NCI-H1417 treated with DMSO at 0.1 percent for 48 hours (cell line): ENCODE measurements at regions not wholly inside any gene's neighbourhood (a gene's known extent, or its start where the extent isn't known, plus 50 kb on each side); places are given as distances from the start of the nearest gene placed in this dataset.
"Not testable (repeated sequence)": the region's sequence is repeated elsewhere in the genome, so short reads cannot be mapped to it uniquely, and the experiment has no call there.

Experiments
- DNase-seq: peaks from one replicate; lab custom pipeline; 2025; lab: John Stamatoyannopoulos, UW

- DNase-seq, result not testable (repeated sequence)
Measured at GRCh38 chr6:27826612-27826985, 85.6 kb downstream of the OR2B2 start.

DNA sequence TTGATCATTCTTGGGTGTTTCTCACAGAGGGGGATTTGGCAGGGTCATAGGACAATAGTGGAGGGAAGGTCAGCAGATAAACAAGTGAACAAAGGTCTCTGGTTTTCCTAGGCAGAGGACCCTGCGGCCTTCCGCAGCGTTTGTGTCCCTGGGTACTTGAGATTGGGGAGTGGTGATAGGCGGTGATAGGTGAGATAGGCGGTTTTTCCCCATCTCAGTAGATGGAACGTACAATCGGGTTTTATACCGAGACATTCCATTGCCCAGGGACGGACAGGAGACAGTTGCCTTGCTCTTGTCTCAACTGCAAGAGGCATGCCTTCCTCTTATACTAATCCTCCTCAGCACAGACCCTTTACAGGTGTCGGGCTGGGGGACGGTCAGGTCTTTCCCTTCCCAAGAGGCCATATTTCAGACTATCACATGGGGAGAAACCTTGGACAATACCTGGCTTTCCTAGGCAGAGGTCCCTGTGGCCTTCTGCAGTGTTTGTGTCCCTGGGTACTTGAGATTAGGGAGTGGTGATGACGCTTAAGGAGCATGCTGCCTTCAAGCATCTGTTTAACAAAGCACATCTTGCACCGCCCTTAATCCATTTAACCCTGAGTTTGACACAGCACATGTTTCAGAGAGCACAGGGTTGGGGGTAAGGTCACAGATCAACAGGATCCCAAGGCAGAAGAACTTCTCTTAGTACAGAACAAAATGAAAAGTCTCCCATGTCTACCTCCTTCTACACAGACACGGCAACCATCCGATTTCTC lies 86.2 kb downstream of the OR2B2 start:
- not testable (repeated sequence) for DNase-seq

DNA sequence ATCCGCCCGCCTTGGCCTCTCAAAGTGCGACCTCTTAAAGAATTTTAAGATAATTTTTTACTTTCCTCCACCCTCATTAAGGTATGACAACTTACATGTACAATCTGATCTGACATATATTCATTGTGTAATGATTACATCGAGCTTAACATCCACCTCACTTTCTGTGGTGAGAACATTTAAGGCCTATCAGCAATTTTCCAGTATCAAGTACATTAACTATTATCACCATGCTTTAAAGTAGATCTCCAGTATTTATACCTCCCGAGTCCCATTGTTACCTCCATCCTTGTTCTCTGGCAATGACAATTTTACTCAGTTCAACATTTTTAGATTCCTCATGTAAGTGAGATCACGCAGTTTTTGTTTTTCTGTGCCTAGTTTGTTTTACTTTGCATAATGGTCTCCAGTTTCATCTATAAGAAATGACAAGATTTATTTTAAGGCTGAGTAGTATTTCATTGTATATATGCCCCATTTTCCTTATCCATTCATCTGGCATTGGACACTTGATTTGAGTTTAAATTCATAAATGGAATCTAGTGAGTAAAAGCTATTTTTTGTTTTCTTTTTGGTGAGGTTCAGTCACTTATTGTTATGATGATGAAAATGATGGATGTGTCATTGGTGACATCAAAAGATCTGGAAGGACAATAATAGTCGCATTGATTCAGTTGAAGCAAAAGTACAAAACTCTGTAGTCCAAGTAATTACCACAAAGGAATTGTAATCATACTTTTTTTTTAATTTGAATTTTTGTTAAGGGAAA lies 87.0 kb downstream of the OR2B2 start:
- DNase-seq, result no peak

- DNase-seq, result not testable (repeated sequence)
Measured at GRCh38 chr6:27824211-27825024, 87.8 kb downstream of the OR2B2 start.

DNA sequence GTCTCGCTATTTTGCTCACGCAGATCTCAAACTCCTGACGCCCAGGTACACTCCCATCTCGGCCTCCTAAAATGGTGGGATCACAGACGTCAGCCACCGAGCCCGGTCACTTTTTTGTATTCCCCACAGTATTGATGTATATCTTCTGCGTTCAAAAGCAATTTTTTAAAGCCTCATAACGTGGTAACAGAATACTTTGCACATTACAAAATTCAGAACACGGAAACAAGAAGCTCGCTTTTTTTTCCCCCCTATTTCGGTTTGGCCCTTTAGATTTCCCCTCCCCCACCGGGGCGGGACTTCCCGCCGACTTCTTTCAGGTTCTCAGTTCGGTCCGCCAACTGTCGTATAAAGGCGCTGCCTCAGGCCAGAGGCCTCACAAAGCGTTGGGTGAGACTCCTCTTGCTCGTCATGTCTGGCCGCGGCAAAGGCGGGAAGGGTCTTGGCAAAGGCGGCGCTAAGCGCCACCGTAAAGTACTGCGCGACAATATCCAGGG lies 88.4 kb downstream of the OR2B2 start:
- not testable (repeated sequence) for DNase-seq

- no peak for DNase-seq
Measured at GRCh38 chr6:27816906-27817305, 95.3 kb downstream of the OR2B2 start.

- DNase-seq, result no peak
Measured at GRCh38 chr6:27814665-27815424, 97.4 kb downstream of the OR2B2 start.

DNA sequence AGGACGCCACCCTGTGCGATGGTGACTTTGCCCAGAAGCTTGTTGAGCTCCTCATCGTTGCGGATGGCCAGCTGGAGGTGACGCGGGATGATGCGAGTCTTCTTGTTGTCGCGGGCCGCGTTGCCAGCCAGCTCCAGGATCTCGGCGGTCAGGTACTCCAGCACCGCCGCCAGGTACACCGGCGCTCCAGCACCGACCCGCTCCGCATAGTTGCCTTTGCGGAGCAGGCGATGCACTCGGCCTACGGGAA lies 97.9 kb downstream of the OR2B2 start:
- DNase-seq, result not testable (repeated sequence)

DNA sequence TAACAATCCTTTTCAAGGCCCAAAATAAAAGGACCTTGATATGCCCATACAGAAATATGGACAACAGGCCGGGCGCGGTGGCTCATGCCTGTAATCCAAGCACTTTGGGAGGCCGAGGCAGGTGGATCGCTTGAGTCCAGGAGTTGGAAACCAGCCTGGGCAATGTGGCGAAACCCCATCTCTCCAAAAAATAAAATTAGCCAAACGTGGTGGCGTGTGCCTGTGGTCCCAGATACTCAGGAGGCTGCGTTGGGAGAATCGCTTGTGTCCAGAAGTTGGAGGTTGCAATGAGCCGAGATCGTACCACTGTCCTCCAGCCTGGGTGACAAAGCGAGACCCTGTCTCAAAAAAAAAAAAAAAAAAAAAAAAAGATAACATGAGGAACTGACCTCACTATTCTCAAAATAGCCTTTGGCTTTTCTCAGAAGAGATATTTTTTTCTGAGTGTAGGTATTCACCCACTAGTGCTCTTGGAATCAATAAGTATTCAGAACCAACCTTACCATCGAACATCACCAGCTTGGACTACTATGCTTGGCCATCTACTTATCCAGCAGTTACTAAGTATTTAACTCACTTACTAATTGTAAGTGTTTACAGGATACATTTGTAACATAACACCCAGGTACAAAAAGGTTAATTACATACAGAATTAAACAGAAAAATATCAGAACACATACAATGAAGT lies 99.2 kb downstream of the OR2B2 start:
- no peak for DNase-seq

DNA sequence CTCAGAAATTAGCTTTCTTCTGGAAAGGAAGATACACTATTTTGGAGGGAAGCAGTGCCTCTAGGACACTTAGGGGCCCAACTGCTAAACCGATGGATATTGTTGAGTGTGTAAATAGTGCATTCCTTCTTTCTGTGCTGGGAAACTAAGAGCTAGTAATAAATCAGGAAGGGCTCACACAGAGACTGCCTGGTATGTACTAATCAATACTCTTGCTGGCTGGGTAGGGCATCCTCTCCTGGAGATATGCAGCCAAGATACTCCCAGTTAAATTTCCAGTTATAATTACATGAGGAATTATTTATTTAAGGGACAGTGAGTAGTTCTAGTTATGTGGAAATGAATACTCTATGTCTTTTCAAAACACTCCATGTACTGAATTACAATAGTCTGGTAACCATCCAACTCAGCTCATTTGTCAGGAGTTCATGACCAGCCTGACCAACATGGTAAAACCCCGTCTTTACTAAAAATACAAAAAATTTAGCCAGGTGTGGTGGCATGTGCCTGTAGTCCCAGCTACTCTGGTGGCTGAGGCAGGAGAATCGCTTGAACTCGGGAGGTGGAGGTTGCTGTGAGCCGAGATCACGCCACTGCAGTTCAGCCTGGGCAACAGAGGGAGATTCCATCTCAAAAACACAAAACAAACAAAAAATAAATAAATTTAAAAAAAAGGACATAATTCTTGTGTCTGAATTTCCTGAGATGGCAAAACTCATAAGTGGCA lies 100.0 kb downstream of the OR2B2 start:
- no peak for DNase-seq

DNA sequence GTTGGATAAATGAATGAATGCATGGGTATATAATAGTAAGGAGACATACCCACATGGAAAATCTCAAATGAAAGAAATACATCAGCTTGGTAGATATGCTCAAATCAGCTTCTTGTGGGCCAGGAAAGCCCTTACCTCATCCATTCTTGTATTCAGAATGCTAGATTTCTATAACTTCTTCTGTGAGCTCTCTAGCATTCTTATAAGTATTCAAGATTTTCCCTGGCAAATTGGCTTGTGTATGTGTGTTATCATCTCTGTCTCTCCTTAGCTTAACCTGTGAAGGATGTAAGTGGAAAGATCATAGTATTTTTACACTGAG lies 100.8 kb downstream of the OR2B2 start:
- no peak for DNase-seq

- DNase-seq, result no peak
Measured at GRCh38 chr6:27810768-27811450, 101.3 kb downstream of the OR2B2 start.

GRCh38 chr6:27809939-27810767 lies 102.0 kb downstream of the OR2B2 start:
- DNase-seq, result peak; percentile 93

DNA sequence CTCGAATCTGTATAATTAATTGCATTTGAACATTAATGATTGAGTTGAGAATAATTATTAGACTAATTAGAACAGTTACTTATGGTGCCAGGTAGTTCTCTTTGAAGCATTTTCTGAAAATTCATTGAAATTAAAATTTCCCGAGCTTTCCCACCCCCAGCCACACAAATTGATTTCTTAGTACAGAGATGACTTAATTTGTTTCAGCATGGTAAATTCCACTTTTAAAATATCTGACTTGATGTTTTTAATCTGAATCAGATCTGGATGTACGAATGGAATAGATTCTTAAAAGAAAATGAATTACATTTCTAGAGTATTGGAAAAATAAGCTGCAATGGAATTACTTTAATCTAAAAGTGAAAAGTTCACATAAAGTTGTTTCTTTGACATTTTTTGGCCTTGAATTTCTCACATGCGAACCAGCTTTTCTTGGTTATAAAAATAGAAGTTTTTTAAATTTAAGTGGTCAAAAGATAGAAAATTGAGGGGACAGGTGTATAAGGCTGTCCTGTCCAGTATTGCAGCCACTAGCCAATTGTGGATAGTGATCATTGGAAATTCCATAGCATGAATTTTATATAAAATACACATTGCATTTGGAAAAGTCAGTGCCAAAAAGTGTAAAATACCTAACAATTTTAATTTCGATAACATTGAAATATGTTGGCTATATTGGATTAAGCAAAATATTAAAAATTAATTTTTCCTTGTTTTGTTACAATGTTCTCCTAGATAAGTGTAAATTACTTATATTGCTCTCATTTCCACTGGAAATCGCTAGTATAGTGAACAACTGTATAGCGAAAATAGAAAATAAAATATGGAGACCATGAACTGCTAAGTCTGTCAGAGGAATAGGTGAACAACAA lies 102.9 kb downstream of the OR2B2 start:
- DNase-seq, result no peak

- not testable (repeated sequence) for DNase-seq
Measured at GRCh38 chr6:27808242-27809066, 103.7 kb downstream of the OR2B2 start.

DNA sequence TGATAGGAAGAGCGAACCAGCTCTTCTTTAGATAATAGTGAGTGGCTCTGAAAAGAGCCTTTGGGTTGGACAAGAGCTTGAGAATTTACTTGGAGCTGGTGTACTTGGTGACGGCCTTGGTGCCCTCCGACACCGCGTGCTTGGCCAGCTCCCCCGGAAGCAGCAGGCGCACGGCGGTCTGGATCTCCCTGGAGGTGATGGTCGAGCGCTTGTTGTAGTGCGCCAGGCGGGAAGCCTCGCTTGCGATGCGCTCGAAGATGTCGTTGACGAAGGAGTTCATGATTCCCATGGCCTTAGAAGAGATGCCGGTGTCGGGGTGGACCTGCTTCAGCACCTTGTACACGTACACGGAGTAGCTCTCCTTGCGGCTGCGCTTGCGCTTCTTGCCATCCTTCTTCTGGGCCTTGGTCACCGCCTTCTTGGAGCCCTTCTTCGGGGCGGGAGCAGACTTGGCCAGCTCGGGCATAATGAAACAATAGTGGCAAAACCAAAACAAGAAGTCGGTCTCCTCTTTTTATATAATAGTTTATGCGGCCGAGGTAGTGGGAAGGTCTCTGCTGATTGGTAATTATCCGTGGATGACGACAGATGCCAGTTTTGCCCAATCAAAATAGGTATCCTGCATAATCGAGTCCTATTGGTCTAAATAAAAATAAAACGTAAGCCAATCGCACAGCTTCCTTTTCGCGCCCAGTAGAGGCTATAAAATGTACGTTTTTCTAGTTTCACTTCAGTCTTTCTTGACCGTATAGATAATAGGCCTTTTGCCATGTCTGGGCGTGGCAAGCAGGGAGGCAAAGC lies 104.6 kb downstream of the OR2B2 start:
- DNase-seq, result peak; percentile 90
